ENCODE measurements at regions not wholly inside any gene's neighbourhood (a gene's known extent, or its start where the extent isn't known, plus 50 kb on each side); places are given as distances from the start of the nearest gene placed in this dataset.

GRCh38 chr9:15080401-15080800 is 170.2 kb upstream of the FREM1 start:
- Histone ChIP-seq H3K4me3 (ENCODE audit: low read depth, low read length) (no peak overlapping the region), H3K27me3 (ENCODE audit: control insufficient read depth, insufficient read depth, low read length) (no peaks in the 10 kb centered on the region), H3K27ac (ENCODE audit: low read depth, low read length) (no peak overlapping the region), H3K9me3 (ENCODE audit: control insufficient read depth, insufficient read depth, low read length) (no peaks in the 10 kb centered on the region)
- TF ChIP-seq CTCF (IDR thresholded peaks at IDR 0.05; ENCODE audit: low read depth, low read length) = no peak
- ChIA-PET CTCF (no interaction called here), POLR2A (no interaction called here)
- DNase-seq (ENCODE audit: low read depth, low spot score) = no peak

- ChIA-PET CTCF (no interaction called here), POLR2A (no interaction called here)
- TF ChIP-seq CTCF (IDR thresholded peaks at IDR 0.05; ENCODE audit: low read depth, low read length) = no peak
- Histone ChIP-seq H3K27ac (ENCODE audit: low read depth, low read length) (no peak overlapping the region), H3K9me3 (ENCODE audit: control insufficient read depth, insufficient read depth, low read length) (no peaks in the 10 kb centered on the region), H3K27me3 (ENCODE audit: control insufficient read depth, insufficient read depth, low read length) (no peaks in the 10 kb centered on the region), H3K4me3 (ENCODE audit: low read depth, low read length) (no peak overlapping the region)
- DNase-seq (ENCODE audit: low read depth, low spot score) = no peak
Observed at GRCh38 chr9:15079989-15080388, 169.8 kb upstream of the FREM1 start.

GRCh38 chr9:15077946-15078729 is 167.9 kb upstream of the FREM1 start:
- no peak for DNase-seq (ENCODE audit: low read depth, low spot score)
- no peak overlapping the region for H3K4me3 ChIP-seq (ENCODE audit: low read depth, low read length)
- ChIA-PET CTCF (no interaction called here), POLR2A (no interaction called here)
- H3K27ac ChIP-seq (ENCODE audit: low read depth, low read length) = no peak overlapping the region
- no peaks in the 10 kb centered on the region for H3K9me3 ChIP-seq (ENCODE audit: control insufficient read depth, insufficient read depth, low read length)
- H3K27me3 ChIP-seq (ENCODE audit: control insufficient read depth, insufficient read depth, low read length) = no peaks in the 10 kb centered on the region
- TF ChIP-seq CTCF (IDR thresholded peaks at IDR 0.05; ENCODE audit: low read depth, low read length) = no peak

- TF ChIP-seq CTCF (IDR thresholded peaks at IDR 0.05; ENCODE audit: low read depth, low read length) = no peak
- POLR2A ChIA-PET = no interaction called here
Observed at GRCh38 chr9:15073620-15074019, 163.4 kb upstream of the FREM1 start.

GRCh38 chr9:15070716-15071115 is 160.5 kb upstream of the FREM1 start:
- POLR2A ChIA-PET = interaction anchor here (0.6 kb wide), 1 partner anchor 110 kb away, joined by 4 read pairs; no protein-coding TSS in a partner anchor
- CTCF ChIA-PET = no interaction called here
- H3K9me3 ChIP-seq (ENCODE audit: control insufficient read depth, insufficient read depth, low read length) = no peaks in the 10 kb centered on the region
- TF ChIP-seq CTCF (IDR thresholded peaks at IDR 0.05; ENCODE audit: low read depth, low read length) = no peak
- no peak for DNase-seq (ENCODE audit: low read depth, low spot score)
- H3K4me3 ChIP-seq (ENCODE audit: low read depth, low read length) = no peak overlapping the region
- no peak overlapping the region for H3K27ac ChIP-seq (ENCODE audit: low read depth, low read length)
- H3K27me3 ChIP-seq (ENCODE audit: control insufficient read depth, insufficient read depth, low read length) = no peaks in the 10 kb centered on the region

More at GRCh38 chr9:15073620-15074019, 163.4 kb upstream of the FREM1 start:
- DNase-seq (ENCODE audit: low read depth, low spot score) = no peak
- H3K27me3 ChIP-seq (ENCODE audit: control insufficient read depth, insufficient read depth, low read length) = no peaks in the 10 kb centered on the region
- no peak overlapping the region for H3K4me3 ChIP-seq (ENCODE audit: low read depth, low read length)
- CTCF ChIA-PET = no interaction called here
- no peak overlapping the region for H3K27ac ChIP-seq (ENCODE audit: low read depth, low read length)
- no peaks in the 10 kb centered on the region for H3K9me3 ChIP-seq (ENCODE audit: control insufficient read depth, insufficient read depth, low read length)

Data from AG04450 (cell line).